CD4-positive, alpha-beta T cell (primary cell): ENCODE measurements at regions not wholly inside any gene's neighbourhood (a gene's known extent, or its start where the extent isn't known, plus 50 kb on each side); places are given as distances from the start of the nearest gene placed in this dataset.

Experiments used
- ATAC-seq: fragments of 200-7000 bp; cut with Tn5 transposase; one replicate; pipeline ENCODE4 v1.10.0; 2022; ENCODE audit warnings: mild to moderate bottlenecking; ENCODE audit not compliant: poor library complexity
- CTCF ChIA-PET: fragments of 350-600 bp; sonication (Branson Sonifier 250); formaldehyde crosslinking; loops from one replicate; lab custom pipeline; 2021; ENCODE audit warnings: antibody characterized with exemption, inconsistent platforms; lab: Charles Lee
- POLR2A ChIA-PET: fragments of 350-600 bp; sonication (Branson Sonifier 250); formaldehyde crosslinking; loops from one replicate; lab custom pipeline; 2021; ENCODE audit warnings: antibody characterized with exemption, inconsistent platforms; lab: Charles Lee
- DNase-seq, 14 experiments: peaks; one replicate each; pipeline ENCODE4 v3.0.0-alpha.2; 2013 to 2020; ENCODE audit warnings: mixed read lengths in 2 of 14
- H3K27ac ChIP-seq, 2 donors: one replicate each; pipeline versions ENCODE4 v1.5.1 to v1.7.0; 2013; ENCODE audit warnings: low read length in 2 of 2, low read depth in 1 of 2, mild to moderate bottlenecking in 1 of 2
- H3K27me3 ChIP-seq, 2 experiments: 1 replicate in 1 of 2; 2 replicates in 1 of 2; pipeline versions ENCODE4 v1.6.1 to v1.7.0; 2013; ENCODE audit warnings: low read length in 2 of 2, control low read depth in 1 of 2, mild to moderate bottlenecking in 1 of 2, moderate library complexity in 1 of 2; ENCODE audit not compliant: insufficient read depth in 2 of 2, control insufficient read depth in 1 of 2
- H3K36me3 ChIP-seq: one replicate; pipeline ENCODE4 v1.6.1; 2013; ENCODE audit warnings: low read length, control low read depth; ENCODE audit not compliant: insufficient read depth
- H3K4me1 ChIP-seq: one replicate; pipeline ENCODE4 v1.6.1; 2013; ENCODE audit warnings: low read length, control low read depth; ENCODE audit not compliant: insufficient read depth
- H3K4me3 ChIP-seq: one replicate; pipeline ENCODE4 v1.5.1; 2013; ENCODE audit warnings: mild to moderate bottlenecking, low read length, moderate library complexity
- H3K9me3 ChIP-seq, 2 experiments: 1 replicate in 1 of 2; 2 replicates in 1 of 2; pipeline versions ENCODE4 v1.6.1 to v1.7.0; 2013; ENCODE audit warnings: low read length in 2 of 2, mild to moderate bottlenecking in 2 of 2, control low read depth in 1 of 2, moderate library complexity in 1 of 2; ENCODE audit not compliant: control insufficient read depth in 1 of 2, insufficient read depth in 1 of 2
- H3K27ac Mint-ChIP-seq: one replicate; pipeline ENCODE4 v1.8.0; 2020; ENCODE audit warnings: mixed read lengths
- H3K27me3 Mint-ChIP-seq: one replicate; pipeline ENCODE4 v1.8.0; 2021; ENCODE audit warnings: mixed read lengths
- H3K36me3 Mint-ChIP-seq: one replicate; pipeline ENCODE4 v1.8.0; 2021; ENCODE audit warnings: low read depth, mixed read lengths
- H3K4me1 Mint-ChIP-seq: one replicate; pipeline ENCODE4 v1.8.0; 2021; ENCODE audit warnings: low read depth, mixed read lengths
- H3K4me3 Mint-ChIP-seq: one replicate; pipeline ENCODE4 v1.8.0; 2020; ENCODE audit warnings: mild to moderate bottlenecking, mixed read lengths
- H3K9me3 Mint-ChIP-seq: one replicate; pipeline ENCODE4 v1.8.0; 2020; ENCODE audit warnings: mixed read lengths
- intact Hi-C, 2 experiments: fragments of 100-400 bp; cut with DNase I in 1 of 2; cut with micrococcal nuclease in 1 of 2; formaldehyde crosslinking; loops; one replicate each; pipeline versions ENCODE4 v1.15.1 to v1.9.0; 2023 to 2025; cut with DNase I, micrococcal nuclease
- TF ChIP-seq, protein P1 (sequence below): fragments of 200-600 bp; IDR thresholded peaks from one replicate; pipeline ENCODE4 v1.8.0; 2022; ENCODE audit warnings: antibody characterized with exemption, mild to moderate bottlenecking

DNA sequence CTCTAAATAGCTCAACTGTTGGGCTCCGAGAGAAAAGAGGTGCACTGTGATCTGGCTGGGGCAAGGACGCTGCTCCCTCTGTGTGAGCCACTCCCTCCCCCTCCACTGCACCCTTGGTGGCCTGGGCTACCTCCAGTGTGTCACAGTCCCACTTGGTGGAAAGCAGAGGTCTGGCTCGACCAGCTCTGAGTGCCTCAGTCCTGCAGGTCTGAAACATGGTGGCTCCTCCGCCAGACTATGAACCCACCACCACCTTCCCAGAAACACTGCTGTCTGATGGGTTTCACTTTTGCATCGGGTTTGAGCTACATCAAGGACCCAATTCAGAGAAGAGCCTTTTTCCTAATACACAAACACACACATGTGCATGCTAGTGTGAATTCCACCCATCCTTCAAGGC, 500.1 kb downstream of the RPS24 start:
- Mint-ChIP-seq H3K27ac (no peak overlapping the region), H3K36me3 (no peaks in the 10 kb centered on the region), H3K4me3 (no peak overlapping the region), H3K4me1 (no peaks in the 10 kb centered on the region), H3K27me3 (peaks cover 4% of the 10 kb centered on the region), H3K9me3 (no peaks in the 10 kb centered on the region)
- peaks cover 0 to 6% of the 10 kb centered on the region in 2 experiments for H3K27me3 ChIP-seq
- no peaks in the 10 kb centered on the region for H3K36me3 ChIP-seq
- POLR2A ChIA-PET = interaction anchor here (0.7 kb wide), 1 partner anchor 9 kb away, joined by 3 read pairs; no protein-coding TSS in a partner anchor
- H3K4me3 ChIP-seq = no peak overlapping the region
- H3K27ac ChIP-seq = no peak overlapping the region
- no peak for DNase-seq
- CTCF ChIA-PET = no interaction called here
- H3K9me3 ChIP-seq = no peaks in the 10 kb centered on the region
- H3K4me1 ChIP-seq = no peaks in the 10 kb centered on the region
- ATAC-seq = no peak
- TF ChIP-seq, protein P1, sequence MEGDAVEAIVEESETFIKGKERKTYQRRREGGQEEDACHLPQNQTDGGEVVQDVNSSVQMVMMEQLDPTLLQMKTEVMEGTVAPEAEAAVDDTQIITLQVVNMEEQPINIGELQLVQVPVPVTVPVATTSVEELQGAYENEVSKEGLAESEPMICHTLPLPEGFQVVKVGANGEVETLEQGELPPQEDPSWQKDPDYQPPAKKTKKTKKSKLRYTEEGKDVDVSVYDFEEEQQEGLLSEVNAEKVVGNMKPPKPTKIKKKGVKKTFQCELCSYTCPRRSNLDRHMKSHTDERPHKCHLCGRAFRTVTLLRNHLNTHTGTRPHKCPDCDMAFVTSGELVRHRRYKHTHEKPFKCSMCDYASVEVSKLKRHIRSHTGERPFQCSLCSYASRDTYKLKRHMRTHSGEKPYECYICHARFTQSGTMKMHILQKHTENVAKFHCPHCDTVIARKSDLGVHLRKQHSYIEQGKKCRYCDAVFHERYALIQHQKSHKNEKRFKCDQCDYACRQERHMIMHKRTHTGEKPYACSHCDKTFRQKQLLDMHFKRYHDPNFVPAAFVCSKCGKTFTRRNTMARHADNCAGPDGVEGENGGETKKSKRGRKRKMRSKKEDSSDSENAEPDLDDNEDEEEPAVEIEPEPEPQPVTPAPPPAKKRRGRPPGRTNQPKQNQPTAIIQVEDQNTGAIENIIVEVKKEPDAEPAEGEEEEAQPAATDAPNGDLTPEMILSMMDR = no peak
- intact Hi-C loops = no loop called here

DNA sequence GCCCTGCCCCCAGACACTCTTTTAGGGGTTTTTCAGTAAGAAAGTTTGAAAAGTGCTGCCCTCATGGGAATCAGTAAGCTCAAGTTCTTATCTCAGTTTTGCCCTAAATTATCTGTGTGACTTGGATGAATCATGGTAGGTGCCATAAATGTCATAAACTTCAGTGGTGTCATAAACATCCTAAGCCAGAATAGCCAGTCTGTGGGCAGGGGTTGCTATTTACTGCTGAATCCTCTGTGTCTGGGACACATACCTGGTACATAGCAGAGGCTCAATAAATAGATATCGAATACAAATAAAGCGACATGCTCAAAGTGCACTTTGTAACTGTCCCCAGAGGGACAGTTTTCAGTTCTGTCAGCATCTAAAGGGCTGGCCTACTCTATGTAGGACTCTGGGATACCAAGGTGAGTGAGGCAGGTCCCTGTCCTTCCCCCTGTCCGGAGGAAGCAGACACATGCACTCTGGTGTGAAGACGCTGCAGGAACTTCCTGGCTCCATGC, 502.1 kb downstream of the RPS24 start:
- Mint-ChIP-seq H3K27me3 (peaks cover 4% of the 10 kb centered on the region), H3K4me1 (no peaks in the 10 kb centered on the region), H3K9me3 (no peaks in the 10 kb centered on the region), H3K27ac (no peak overlapping the region), H3K4me3 (no peak overlapping the region), H3K36me3 (no peaks in the 10 kb centered on the region)
- ChIA-PET CTCF (no interaction called here), POLR2A (no interaction called here)
- H3K4me3 ChIP-seq = no peak overlapping the region
- TF ChIP-seq, protein P1 = no peak
- intact Hi-C loops = no loop called here
- H3K4me1 ChIP-seq = no peaks in the 10 kb centered on the region
- ATAC-seq (no peak), DNase-seq (no peak)
- H3K36me3 ChIP-seq = no peaks in the 10 kb centered on the region
- peaks cover 0 to 4% of the 10 kb centered on the region in 2 experiments for H3K27me3 ChIP-seq
- H3K9me3 ChIP-seq = no peaks in the 10 kb centered on the region
- H3K27ac ChIP-seq = no peak overlapping the region

DNA sequence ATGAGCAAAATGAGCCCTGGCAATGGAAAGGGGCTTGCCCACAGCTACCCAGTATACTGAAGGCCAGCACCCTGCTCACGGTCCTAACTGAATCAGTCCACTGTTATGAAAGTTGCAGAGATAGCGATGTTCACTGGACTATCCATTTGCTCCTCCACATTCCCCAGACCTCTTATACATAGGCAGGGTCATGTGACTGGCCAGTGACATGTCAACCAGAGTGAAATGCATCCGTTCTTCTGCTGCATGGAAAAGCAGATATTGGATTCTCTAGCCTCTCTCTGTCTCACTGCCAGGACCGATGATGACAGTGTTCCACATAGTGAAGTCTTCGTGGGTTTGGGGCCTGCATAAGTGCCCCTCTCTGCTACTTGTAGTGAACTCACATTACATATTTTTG, 503.4 kb downstream of the RPS24 start:
- H3K36me3 ChIP-seq = no peaks in the 10 kb centered on the region
- intact Hi-C loops = no loop called here
- no peak for DNase-seq
- H3K4me1 ChIP-seq = peaks cover 2% of the 10 kb centered on the region
- no peak overlapping the region for H3K27ac ChIP-seq
- no peak for ATAC-seq
- Mint-ChIP-seq H3K9me3 (no peaks in the 10 kb centered on the region), H3K4me3 (no peak overlapping the region), H3K27ac (no peak overlapping the region), H3K4me1 (peaks cover 5% of the 10 kb centered on the region), H3K27me3 (peaks cover 1% of the 10 kb centered on the region), H3K36me3 (no peaks in the 10 kb centered on the region)
- TF ChIP-seq, protein P1 = no peak
- peaks cover 0 to 2% of the 10 kb centered on the region in 2 experiments for H3K27me3 ChIP-seq
- POLR2A ChIA-PET = no interaction called here
- no peaks in the 10 kb centered on the region for H3K9me3 ChIP-seq
- no peak overlapping the region for H3K4me3 ChIP-seq
- CTCF ChIA-PET = no interaction called here
